IMR-90 (cell line): ENCODE measurements at regions not wholly inside any gene's neighbourhood (a gene's known extent, or its start where the extent isn't known, plus 50 kb on each side); places are given as distances from the start of the nearest gene placed in this dataset.

Source experiments
- CEBPB ChIP-seq: IDR thresholded peaks from 2 replicates; pipeline ENCODE4 v1.6.1; 2012; ENCODE audit warnings: low read depth, low read length, improper control_type of control experiment
- CHD1 ChIP-seq: IDR thresholded peaks from 2 replicates; pipeline ENCODE4 v1.6.1; 2012; ENCODE audit warnings: low read depth, low read length, improper control_type of control experiment
- CTCF ChIP-seq: conservative IDR thresholded peaks from 2 replicates; pipeline ENCODE4 v1.5.1; 2012; ENCODE audit warnings: mild to moderate bottlenecking, low read depth, low read length, improper control_type of control experiment
- FOS ChIP-seq: fragments of 150-350 bp; IDR thresholded peaks from 2 replicates; pipeline ENCODE4 v1.6.1; 2016; ENCODE audit warnings: low read depth, low read length
- MAFK ChIP-seq: IDR thresholded peaks from 2 replicates; pipeline ENCODE4 v1.6.1; 2012; ENCODE audit warnings: low read depth, low read length, improper control_type of control experiment
- MXI1 ChIP-seq: IDR thresholded peaks from 2 replicates; pipeline ENCODE4 v1.6.1; 2012; ENCODE audit warnings: low read depth, mild to moderate bottlenecking, low read length, moderate library complexity, borderline replicate concordance
- NFE2L2 ChIP-seq: fragments of 150-350 bp; IDR thresholded peaks from 2 replicates; pipeline ENCODE4 v1.6.1; 2016; ENCODE audit warnings: low read depth, mild to moderate bottlenecking, low read length
- POLR2A ChIP-seq: IDR thresholded peaks from 2 replicates; pipeline ENCODE4 v1.6.1; 2012; ENCODE audit warnings: mild to moderate bottlenecking, low read depth, low read length
- RAD21 ChIP-seq: IDR thresholded peaks from 2 replicates; pipeline ENCODE4 v1.6.1; 2012; ENCODE audit warnings: low read length, improper control_type of control experiment
- RCOR1 ChIP-seq: IDR thresholded peaks from 2 replicates; pipeline ENCODE4 v1.6.1; 2012; ENCODE audit warnings: mild to moderate bottlenecking, low read length, improper control_type of control experiment; ENCODE audit not compliant: insufficient replicate concordance
- SMC3 ChIP-seq: fragments of 150-350 bp; IDR thresholded peaks from 2 replicates; pipeline ENCODE4 v1.6.1; 2016; ENCODE audit warnings: low read depth, mild to moderate bottlenecking, antibody characterized with exemption, low read length, moderate library complexity
- USF2 ChIP-seq: fragments of 150-350 bp; IDR thresholded peaks from 2 replicates; pipeline ENCODE4 v1.6.1; 2017; ENCODE audit warnings: mild to moderate bottlenecking, antibody characterized with exemption, low read length, low read depth

GRCh38 chr7:33711231-33712019 is 193.9 kb upstream of the BMPER start:
- TF ChIP-seq MXI1 (no peak), POLR2A (no peak), CTCF (no peak), RAD21 (no peak), FOS (no peak), MAFK (no peak), CEBPB (no peak), CHD1 (no peak), SMC3 (no peak), USF2 (no peak), NFE2L2 (no peak), RCOR1 (no peak)
